ENCODE measurements at regions not wholly inside any gene's neighbourhood (a gene's known extent, or its start where the extent isn't known, plus 50 kb on each side); places are given as distances from the start of the nearest gene placed in this dataset.
A peak's percentile ranks its signal among the peaks of the same experiment; 100 is the strongest.
"Not testable (repeated sequence)": the region's sequence is repeated elsewhere in the genome, so short reads cannot be mapped to it uniquely, and the experiment has no call there.

- not testable (repeated sequence) for DNase-seq
These were observed 51.0 kb upstream of the UBE2Q2 start for GRCh38 chr15:75792236-75792635.

GRCh38 chr15:75791337-75791713, 51.9 kb upstream of the UBE2Q2 start:
- DNase-seq, result no peak

- DNase-seq, result no peak
These were observed 52.5 kb upstream of the UBE2Q2 start for GRCh38 chr15:75790631-75791336.

GRCh38 chr15:75786575-75786947, 56.7 kb upstream of the UBE2Q2 start:
- no peak for DNase-seq

- peak; percentile 32 for DNase-seq
These were observed 57.3 kb upstream of the UBE2Q2 start for GRCh38 chr15:75785771-75786574.

- DNase-seq, result not testable (repeated sequence)
These were observed 58.5 kb upstream of the UBE2Q2 start for GRCh38 chr15:75784511-75785480.

- DNase-seq, result not testable (repeated sequence)
These were observed 59.7 kb upstream of the UBE2Q2 start for GRCh38 chr15:75783566-75783965.

GRCh38 chr15:75782926-75783325, 60.3 kb upstream of the UBE2Q2 start:
- DNase-seq, result no peak

- DNase-seq, result not testable (repeated sequence)
These were observed 62.3 kb upstream of the UBE2Q2 start for GRCh38 chr15:75780995-75781394.

- no peak for DNase-seq
These were observed 63.7 kb upstream of the UBE2Q2 start for GRCh38 chr15:75779504-75779903.

GRCh38 chr15:75776871-75777610, 64.4 kb upstream of the CSPG4 start:
- not testable (repeated sequence) for DNase-seq

- DNase-seq, result no peak
These were observed 63.4 kb upstream of the CSPG4 start for GRCh38 chr15:75776065-75776423.

- no peak for DNase-seq
These were observed 62.8 kb upstream of the CSPG4 start for GRCh38 chr15:75775296-75776064.

- not testable (repeated sequence) for DNase-seq
These were observed 61.3 kb upstream of the CSPG4 start for GRCh38 chr15:75773974-75774373.

- DNase-seq, result peak; percentile 33
These were observed 58.4 kb upstream of the CSPG4 start for GRCh38 chr15:75771054-75771453.

- no peak for DNase-seq
These were observed 57.5 kb upstream of the CSPG4 start for GRCh38 chr15:75770131-75770530.

GRCh38 chr15:75768526-75768925, 55.9 kb upstream of the CSPG4 start:
- not testable (repeated sequence) for DNase-seq

GRCh38 chr15:75765551-75766305, 53.1 kb upstream of the CSPG4 start:
- DNase-seq, result not testable (repeated sequence)

GRCh38 chr15:75764845-75765550, 52.4 kb upstream of the CSPG4 start:
- not testable (repeated sequence) for DNase-seq

Data from hindlimb muscle (tissue), 1 donor.